SIG-M5 (cell line): ENCODE measurements at regions not wholly inside any gene's neighbourhood (a gene's known extent, or its start where the extent isn't known, plus 50 kb on each side); places are given as distances from the start of the nearest gene placed in this dataset.

ENCODE experiments used
- DNase-seq: peaks from one replicate; lab custom pipeline; 2025; lab: John Stamatoyannopoulos, UW

DNA sequence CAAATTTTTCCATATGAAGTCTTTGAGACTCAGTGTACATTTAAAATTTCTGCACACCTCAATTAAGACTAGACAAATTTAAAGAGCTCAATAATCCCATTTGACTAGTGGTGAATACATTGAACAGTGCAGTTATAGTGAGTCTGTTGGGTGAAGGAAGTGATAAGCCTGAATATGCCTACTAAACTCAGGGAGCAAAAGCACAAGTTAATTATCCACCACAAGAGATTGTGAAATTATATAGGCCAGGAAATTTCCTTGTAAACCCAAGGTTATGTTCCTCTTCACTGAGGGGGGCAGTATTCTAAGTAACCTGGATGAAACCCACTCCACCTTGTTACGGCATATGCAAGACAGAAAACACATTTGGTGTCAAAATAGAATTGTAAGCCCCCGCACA, 612.9 kb upstream of the DAB2 start:
- DNase-seq: no peak

DNA sequence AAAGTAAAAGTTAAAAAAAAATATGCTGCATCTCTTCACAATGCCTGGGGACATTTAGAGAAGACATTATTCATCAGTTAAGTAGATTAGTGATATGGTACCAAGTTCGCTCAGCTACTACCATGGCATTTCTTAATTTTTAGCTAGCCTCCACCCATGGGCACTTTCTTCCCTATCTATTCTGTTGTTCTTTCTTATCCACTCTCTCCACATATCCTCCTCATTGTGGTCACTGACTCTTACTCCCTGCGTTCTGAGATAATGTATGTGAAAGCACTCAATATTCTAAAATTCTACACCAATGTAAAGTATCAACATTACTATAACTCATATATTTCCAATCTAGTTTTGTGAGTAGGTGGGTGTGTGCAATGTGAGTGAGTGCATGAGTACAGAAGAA, 609.7 kb upstream of the DAB2 start:
- no peak for DNase-seq

DNA sequence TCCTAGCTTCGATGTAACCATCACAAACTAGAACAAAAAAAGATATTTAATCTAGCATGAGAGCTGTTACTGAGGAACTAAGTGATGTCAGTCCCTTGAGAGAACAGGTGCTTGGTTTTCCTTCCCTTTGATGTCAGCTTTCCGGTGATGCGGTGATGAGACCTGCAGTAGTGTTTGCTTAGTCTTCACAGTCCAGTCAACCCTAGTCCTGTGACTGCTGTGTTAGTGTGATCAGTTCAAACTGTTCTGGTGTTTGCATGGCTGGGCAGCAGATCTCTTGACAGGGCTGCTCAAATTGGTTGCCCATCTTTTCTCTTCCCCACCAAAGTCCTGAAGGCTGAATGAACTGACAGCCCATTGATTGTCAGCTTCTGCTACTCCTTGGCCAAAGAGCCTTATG, 608.6 kb upstream of the DAB2 start:
- DNase-seq: no peak

DNA sequence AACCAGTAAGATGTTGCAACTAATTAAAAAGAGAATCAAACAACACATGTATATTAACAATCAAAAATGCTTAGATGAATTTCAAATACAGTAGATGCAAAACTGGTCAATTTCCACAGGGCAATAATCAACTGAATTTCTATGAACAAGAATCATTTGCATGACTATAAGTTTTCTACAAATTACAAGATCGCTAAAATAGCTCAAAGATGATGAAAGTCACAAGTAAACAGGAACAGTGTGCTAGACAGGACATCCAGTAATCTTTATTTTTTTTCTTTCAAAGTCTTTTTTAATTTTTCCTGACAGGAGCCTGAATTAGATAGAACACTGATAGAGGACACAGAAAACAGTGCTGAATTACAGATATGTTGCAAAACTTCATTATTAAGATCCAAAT, 608.2 kb upstream of the DAB2 start:
- DNase-seq: no peak

DNA sequence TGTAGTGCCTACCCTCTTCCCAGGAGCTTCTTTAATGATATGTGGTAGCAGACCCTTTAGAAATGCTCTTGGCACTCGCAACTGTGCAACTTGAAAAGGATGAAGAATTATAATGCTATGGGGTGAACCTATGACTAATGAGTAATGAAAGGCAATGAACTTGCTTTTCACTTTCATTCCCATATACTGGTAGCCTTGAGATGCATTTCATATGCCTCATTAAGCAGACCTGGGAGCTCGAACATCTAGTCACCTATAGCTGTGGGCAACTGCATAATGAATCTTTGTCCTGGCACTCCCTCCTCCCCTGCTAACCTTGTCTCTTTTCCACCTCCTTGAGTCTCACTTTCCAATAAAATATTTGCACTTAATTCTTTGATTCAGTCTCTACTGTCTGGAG, 605.9 kb upstream of the DAB2 start:
- no peak for DNase-seq

DNA sequence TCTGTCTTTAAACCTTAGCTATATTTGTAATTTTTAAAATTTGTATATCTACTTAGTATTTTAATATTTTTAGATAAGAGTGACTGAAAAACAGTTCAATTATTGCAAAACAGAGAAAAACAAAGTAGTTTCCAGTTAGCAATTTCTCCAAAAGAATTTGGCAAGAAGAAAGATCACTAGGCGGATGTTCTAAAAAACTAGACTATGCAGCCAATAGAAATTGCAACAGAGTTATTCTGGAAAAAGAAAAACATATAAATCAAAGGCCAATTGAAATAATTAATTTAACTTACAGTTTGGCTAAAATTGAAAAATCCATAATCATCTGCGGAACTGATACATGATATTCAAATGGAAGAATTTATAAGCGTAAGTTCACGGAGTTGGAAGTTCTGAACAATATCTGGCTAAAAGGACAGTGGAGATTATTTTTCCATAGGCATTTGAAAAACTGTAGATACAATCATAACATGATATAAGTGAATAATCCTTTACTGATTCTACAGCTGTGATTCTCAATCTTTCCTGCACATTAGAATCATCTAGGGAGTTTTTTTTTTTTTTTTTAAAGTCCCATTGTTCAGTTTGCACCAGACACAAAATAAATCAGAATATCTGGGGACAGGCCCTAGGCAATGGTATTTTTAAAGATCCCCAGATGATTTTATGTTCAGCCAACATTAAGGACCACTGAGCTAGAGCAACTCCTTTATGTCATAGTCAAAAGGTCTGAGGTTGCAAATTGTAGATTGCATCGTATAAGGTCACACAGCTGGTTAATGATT, 605.1 kb upstream of the DAB2 start:
- DNase-seq: no peak

DNA sequence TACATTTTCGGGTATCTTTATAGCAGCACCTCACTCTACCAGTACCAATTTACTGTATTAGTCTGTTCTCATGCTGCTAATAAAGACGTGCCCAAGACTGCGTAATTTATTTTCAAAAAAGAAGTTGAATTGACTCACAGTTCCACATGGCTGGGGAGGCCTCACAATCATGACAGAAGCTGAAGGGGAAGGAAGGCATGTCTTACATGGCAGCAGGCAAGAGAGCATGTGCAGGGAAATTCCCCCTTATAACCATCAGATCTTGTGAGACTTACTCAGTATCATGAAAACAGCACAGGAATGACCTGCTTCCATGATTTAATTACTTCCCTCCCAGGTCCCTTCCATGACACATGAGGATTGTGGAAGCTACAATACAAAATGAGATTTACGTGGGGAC, 602.6 kb upstream of the DAB2 start:
- DNase-seq: no peak

DNA sequence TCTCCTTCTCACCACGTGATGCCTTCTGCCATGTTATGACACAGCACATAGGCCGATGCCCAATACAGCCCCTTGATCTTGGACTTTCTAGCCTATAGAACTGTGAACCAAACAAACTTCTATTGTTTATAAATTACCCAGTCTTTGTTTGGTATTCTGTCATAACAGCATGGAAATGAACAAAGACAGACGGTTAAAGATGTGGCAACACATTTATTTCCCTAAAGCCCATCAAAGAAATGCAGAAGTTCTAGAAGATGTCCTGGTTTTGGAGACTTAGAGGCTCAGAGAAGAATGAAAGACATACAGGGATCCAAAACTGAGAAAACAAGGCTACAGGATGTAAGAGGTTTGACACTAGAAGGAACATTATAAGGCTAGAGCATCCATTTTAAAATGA, 600.8 kb upstream of the DAB2 start:
- no peak for DNase-seq

DNA sequence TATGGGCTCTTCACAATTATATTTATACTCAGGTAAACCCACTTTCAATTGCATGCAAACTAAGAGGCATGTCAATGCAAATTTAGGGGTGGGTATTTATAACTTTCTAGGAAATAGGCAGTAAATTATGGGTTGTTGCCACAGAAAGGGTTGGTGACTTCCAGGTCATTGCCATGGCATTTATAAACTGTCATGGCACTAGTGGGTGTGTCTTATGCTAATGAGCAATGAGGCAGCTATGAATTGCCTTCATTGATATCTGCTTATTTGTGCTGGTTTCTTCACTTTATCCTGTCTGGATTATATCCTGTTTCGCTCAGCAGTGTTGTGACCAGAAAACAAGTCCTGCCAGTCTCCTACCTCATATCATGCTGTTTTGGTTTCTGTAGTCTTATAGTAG, 597.3 kb upstream of the DAB2 start:
- DNase-seq: no peak

DNA sequence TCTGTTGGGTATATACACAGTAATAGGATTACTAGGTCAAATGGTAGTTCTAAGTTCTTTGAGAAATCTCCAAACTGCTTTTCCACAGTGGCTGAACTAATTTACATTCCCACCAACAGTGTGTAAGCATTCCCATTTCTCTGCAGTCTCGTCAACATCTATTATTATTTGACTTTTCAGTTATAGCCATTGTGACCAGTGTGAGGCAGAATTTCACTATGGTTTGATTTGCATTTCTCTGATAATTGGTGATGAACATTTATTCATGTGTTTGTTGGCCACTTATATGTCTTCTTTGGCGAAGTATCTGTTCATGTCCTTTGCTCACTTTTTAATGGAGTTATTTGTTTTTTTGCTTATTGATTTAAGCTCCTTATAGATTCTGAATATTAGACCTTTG, 596.2 kb upstream of the DAB2 start:
- no peak for DNase-seq

DNA sequence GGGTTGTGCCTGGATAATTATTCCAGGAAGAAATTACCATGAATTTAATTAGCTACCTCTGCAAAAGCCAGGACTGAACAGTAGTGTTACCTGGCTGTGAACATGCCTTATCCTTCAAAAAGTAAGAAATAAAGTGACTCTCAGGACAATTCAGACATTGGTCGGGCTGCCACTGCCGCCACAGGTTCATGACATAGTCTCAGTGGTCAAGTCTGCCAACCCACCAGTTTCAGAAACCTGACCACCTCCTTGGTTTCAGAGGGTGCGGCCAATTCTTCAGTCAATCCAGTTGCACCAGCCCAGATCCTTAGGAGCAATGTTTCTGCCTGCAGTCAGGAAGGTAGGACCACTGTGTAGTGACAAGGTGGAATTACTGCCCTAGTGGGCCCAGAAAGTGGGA, 593.1 kb upstream of the DAB2 start:
- no peak for DNase-seq

DNA sequence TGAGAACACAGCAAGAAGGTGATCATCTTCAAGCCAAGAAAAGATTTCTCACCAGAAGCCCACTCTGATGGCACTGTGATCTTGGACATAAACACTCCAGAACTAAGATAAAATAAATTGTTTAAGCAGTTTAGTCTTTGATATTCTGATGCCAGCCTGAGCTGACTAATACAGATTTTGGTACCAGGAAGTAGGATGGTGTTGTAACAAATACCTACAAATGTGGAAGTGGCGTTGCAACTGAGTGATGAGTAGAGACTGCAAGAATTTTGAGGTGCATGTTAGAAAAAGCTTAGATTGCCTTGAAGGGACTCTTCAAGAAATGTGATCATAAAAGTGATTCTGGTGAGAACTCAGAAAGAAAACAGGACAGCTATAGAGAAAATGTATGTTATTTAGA, 592.4 kb upstream of the DAB2 start:
- peak; percentile 8 for DNase-seq

DNA sequence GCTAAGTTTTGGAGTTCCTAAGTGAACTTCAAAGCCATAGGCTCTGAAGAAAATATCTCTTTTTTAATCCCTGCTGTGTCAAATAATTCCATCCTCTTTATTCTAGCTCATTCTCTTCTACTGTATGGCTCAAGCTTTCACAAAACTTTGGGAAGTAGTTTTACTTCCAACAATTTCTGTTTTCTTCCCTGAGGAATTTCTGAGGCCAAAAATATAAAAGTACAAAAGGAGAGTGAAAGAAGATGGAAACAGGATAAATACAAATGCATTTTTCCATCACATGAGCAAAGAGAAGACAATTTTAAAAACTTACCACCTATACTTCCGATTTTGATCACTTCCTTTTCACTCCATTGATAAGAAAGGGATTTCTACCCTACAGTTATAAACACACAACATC, 585.7 kb upstream of the DAB2 start:
- no peak for DNase-seq

DNA sequence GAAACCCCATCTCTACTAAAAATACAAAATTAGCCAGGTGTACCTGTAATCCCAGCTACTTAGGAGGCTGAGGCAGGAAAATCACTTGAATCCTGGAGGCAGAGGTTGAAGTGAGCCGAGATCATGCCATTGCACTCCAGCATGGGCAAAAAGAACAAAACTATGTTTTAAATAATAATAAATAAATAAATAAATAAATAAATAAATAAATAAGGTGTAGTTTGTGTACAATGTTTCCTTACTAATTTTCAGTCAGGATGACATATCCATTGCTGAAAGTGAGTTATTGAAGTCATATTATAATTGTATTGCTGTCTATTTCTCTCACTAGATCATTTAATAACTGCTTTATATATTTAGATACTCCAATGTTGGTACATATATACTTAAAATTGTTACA, 581.5 kb upstream of the DAB2 start:
- DNase-seq: no peak

DNA sequence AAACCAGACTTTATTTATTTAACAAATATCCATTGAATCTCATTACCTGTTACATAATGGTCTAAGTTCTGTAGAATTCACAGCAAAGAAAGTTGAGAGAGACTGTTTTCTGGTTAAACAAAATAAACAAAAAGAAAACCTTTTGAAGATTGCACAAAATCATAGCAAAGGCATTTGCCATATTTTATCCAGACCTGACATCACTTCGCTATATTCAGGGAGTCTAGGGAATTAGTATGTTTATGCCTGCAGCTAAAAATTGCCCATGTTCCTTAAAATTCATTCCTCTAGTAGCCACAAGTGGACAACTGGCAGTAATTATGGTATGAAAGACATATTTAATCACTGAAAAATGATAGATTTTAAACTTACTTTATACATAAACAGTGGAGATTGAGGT, 577.0 kb upstream of the DAB2 start:
- no peak for DNase-seq

DNA sequence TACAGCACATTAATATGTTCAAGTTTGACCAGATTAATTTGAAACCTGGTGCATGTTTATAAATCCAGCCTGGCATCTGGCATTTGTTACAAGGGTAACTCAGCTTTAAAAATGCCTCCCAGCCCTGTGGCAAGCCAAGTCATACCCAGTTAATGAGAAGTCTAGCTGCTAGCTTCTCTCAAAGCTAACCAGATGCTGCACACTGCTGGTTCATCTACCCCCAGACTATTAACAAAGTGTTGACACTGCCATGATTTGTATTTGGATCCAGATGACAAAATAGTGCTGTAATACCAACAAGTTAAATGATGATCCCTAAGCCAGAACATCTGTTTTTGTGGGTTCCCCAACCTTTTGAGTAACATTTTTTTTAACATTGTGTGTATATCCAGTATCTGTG, 573.7 kb upstream of the DAB2 start:
- no peak for DNase-seq

DNA sequence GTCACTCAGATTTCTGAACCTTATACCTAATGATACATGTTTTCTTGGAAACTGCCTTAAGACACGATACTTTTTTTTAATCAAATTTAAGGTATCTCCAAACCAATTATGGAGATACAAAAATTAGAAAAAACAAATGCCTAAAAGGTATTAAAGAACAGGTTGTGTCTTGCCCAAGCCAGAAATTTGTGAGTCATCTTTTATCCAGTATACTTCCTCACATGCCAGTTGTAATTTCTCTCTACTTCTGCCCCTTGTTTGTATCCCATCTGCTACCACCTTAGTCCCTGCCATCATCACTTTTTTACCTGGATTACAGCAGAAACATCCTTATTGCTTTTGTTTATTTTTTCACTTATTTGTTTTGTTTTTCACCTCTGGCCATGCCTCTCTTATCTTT, 571.2 kb upstream of the DAB2 start:
- no peak for DNase-seq

DNA sequence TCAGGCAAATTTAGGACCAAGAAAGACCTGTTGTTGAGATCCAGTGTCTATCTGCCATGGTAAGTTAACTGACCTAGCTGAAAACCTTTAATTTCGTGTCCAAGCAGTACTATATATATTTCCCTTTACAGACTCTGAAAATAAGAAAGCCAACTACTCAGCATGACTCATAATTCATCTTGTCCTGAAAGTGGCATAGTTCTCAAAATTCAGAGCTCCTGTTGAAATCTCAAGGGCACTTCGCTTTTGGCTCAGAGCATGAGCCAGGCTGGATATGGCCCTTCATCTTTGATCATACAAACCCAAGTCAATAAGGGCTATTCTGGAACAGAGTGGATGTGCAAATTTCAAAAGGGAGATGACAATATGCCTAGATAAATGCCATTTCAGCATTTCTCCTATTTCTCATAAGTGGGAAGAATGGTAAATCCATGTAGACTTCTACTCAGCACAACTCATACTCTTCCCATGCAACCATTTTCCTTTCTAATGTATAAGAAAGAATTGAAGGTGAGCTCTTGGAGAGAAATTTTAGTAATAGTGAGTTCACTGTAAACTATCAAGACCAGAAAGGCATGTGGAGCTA, 567.9 kb upstream of the DAB2 start:
- no peak for DNase-seq

DNA sequence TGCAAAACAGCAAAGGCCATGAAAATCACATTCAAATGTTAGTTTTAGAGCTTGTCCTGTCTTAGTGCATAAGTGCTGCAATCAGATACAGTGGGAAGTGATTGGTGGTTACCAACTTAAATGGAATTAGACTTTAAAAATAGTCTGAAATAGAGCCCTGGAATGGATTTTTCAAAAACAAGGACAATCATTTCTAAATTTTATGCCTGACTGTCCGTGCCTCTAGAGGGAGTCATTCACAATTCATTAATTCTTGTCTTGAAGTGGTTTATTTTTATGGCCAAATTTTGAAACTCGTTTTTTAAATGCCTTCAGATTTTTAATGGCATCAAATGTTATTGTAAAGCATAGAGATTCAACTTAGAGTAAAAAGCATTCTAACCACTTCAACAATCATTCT, 561.8 kb upstream of the DAB2 start:
- DNase-seq: no peak

DNA sequence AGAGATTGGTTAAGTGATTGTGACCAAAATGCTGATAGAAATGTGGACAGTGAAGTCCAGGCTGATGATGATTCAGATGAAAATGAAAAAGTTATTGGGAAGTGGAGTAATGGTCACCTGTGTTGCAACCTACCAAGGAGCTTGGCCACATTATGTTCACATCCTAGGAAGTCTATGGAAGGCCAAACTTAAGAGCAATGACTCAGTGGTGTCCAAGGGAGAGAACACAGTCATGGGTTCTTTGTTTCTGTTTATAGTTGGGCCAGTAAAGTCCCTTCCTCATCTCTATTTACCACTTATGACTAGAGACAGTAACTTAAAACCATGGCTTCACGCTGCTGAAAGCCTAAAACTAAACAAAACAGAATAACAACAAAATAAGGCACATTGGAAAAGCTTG, 555.3 kb upstream of the DAB2 start:
- DNase-seq: no peak

DNA sequence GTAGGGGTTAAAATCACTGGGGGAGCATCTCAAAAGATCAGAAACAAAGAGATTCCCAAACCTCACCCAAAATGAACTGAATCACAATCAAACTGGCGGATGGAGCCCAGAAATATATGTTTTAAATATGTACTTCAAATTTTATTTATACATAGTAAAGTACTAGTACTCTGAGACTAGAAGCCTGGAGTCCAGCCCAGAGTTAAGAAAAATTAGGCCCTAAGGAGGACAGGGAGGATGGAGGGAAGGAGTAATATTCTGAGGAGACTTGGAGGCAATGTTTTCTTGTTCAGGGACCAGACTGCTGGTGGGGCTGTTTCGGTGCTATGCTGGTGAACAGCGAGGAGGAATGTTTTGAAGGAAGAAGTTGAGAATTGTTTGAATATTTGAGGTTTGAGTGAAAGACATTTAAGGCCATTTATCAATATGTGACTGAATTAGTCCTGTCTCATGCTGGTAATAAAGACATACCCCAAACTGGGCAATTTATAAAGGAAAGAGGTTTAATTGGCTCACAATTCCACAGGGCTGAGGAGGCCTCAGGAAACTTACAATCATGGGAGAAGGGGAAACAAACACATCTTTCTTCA, 552.4 kb upstream of the DAB2 start:
- no peak for DNase-seq

DNA sequence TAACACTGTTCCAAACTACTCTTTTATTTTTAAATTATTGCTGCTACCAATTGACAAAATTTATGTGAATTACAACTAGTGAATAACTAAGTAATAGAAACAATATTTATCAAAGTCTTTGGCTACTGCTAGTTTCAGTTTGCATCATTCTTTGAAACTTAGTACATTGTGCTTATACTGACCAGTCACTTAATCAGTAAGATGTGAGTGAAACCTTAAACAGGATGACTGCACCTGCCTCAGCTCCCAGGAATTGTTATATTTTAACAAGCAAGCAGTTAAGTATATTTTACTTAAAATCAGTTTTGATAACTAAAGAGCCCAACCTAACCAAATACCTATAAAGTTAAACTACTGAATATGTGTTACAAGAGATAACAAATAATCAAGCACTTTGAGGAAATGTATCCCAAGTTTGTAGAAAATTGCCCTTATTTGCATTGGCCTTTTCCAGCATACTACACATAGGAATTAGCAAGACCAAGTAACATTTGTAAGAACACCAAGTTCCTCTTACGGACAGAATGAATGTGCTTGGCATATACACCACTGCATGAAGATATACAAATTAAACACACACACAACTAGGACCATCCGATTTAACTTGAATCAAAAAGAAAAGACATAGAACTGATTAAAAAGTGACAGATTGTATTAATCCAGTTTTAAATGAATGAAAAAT, 545.5 kb upstream of the DAB2 start:
- no peak for DNase-seq

DNA sequence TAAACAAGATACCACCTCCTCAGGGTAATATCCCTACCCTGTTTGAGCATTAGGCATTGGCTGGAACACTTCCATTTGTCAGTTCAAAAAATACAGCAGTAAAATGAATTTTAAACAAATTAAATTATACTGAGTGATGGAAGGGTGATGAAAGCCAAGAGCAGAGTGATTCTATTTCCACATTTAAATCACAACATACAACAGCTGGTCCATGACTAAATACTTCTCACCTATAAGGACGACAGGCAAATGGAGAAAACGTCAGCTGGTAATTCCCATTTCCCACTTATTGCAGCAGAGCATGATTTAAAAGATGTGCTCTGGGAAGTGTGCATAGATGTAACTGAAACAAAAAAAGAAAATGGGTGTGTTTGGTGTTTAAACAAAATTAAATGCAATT, 543.6 kb upstream of the DAB2 start:
- DNase-seq: no peak
